Bronchial epithelial cell (primary cell): ENCODE measurements at regions not wholly inside any gene's neighbourhood (a gene's known extent, or its start where the extent isn't known, plus 50 kb on each side); places are given as distances from the start of the nearest gene placed in this dataset.

Source experiments
- DNase-seq: peaks from one replicate; pipeline ENCODE4 v3.0.0-alpha.2; 2010; ENCODE audit warnings: low read depth
- FAIRE-seq: peaks from 2 replicates; lab custom pipeline; 2011; peaks lifted over from hg19 to GRCh38; lab: Jason Lieb, UNC
- H3K27me3 ChIP-seq: 2 replicates; pipeline ENCODE4 v1.5.1; 2011; ENCODE audit warnings: low read length; ENCODE audit not compliant: control insufficient read depth, insufficient read depth
- H3K36me3 ChIP-seq: 2 replicates; pipeline ENCODE4 v1.5.1; 2011; ENCODE audit warnings: low read length; ENCODE audit not compliant: control insufficient read depth, insufficient read depth
- H3K4me3 ChIP-seq: 2 replicates; pipeline ENCODE4 v1.5.1; 2011; ENCODE audit warnings: mild to moderate bottlenecking, low read depth, low read length, control low read depth
- CTCF ChIP-seq: IDR thresholded peaks from 2 replicates; pipeline ENCODE4 v1.5.1; 2011; ENCODE audit warnings: mild to moderate bottlenecking, moderate library complexity, low read length, control low read depth, inconsistent platforms; ENCODE audit not compliant: insufficient read depth, severe bottlenecking

GRCh38 chr2:136557203-136557602 is 208.1 kb upstream of the THSD7B start:
- no peaks in the 10 kb centered on the region for H3K36me3 ChIP-seq
- no peak for TF ChIP-seq CTCF
- no peak overlapping the region for H3K4me3 ChIP-seq
- no peak for DNase-seq
- FAIRE-seq, result no peak
- H3K27me3 ChIP-seq, result no peaks in the 10 kb centered on the region

- H3K4me3 ChIP-seq, result no peak overlapping the region
- TF ChIP-seq CTCF, result no peak
- FAIRE-seq (no peak), DNase-seq (no peak)
- no peaks in the 10 kb centered on the region for H3K36me3 ChIP-seq
- no peaks in the 10 kb centered on the region for H3K27me3 ChIP-seq
Measured at GRCh38 chr2:136550181-136550580, 215.2 kb upstream of the THSD7B start.

- no peak for FAIRE-seq
- no peak for TF ChIP-seq CTCF
- Histone ChIP-seq H3K27me3 (no peaks in the 10 kb centered on the region), H3K36me3 (no peaks in the 10 kb centered on the region), H3K4me3 (no peak overlapping the region)
- DNase-seq, result no peak
Measured at GRCh38 chr2:136539355-136539754, 226.0 kb upstream of the THSD7B start.

- H3K27me3 ChIP-seq, result no peaks in the 10 kb centered on the region
- H3K36me3 ChIP-seq, result no peaks in the 10 kb centered on the region
- no peak for DNase-seq
- H3K4me3 ChIP-seq, result no peak overlapping the region
- no peak for FAIRE-seq
- TF ChIP-seq CTCF, result no peak
Measured at GRCh38 chr2:136538489-136538888, 226.9 kb upstream of the THSD7B start.

GRCh38 chr2:136534811-136535210 is 230.5 kb upstream of the THSD7B start:
- FAIRE-seq (no peak), DNase-seq (no peak)
- Histone ChIP-seq H3K4me3 (no peak overlapping the region), H3K27me3 (no peaks in the 10 kb centered on the region), H3K36me3 (no peaks in the 10 kb centered on the region)
- no peak for TF ChIP-seq CTCF

GRCh38 chr2:136532171-136532570 is 233.2 kb upstream of the THSD7B start:
- no peak for FAIRE-seq
- TF ChIP-seq CTCF, result no peak
- H3K27me3 ChIP-seq, result no peaks in the 10 kb centered on the region

More at GRCh38 chr2:136532171-136532570, 233.2 kb upstream of the THSD7B start:
- H3K36me3 ChIP-seq, result no peaks in the 10 kb centered on the region
- DNase-seq, result no peak
- H3K4me3 ChIP-seq, result no peak overlapping the region
